Dendritic cell treated with granulocyte-macrophage colony-stimulating factor and Interleukin-4, amounts not matched to agents 40 ng/mL and 50 ng/mL, for 4 days (primary cell): ENCODE measurements at regions not wholly inside any gene's neighbourhood (a gene's known extent, or its start where the extent isn't known, plus 50 kb on each side); places are given as distances from the start of the nearest gene placed in this dataset.

Experiments used
- H3K27ac Mint-ChIP-seq: one replicate; pipeline ENCODE4 v1.8.0; 2022; ENCODE audit warnings: mild to moderate bottlenecking, mixed read lengths
- H3K27me3 Mint-ChIP-seq: one replicate; pipeline ENCODE4 v1.8.0; 2022; ENCODE audit warnings: mild to moderate bottlenecking, mixed read lengths
- H3K36me3 Mint-ChIP-seq: one replicate; pipeline ENCODE4 v1.8.0; 2022; ENCODE audit warnings: low read depth, mixed read lengths
- H3K4me1 Mint-ChIP-seq: one replicate; pipeline ENCODE4 v1.8.0; 2022; ENCODE audit warnings: low read depth, mixed read lengths
- H3K4me3 Mint-ChIP-seq: one replicate; pipeline ENCODE4 v1.8.0; 2022; ENCODE audit warnings: mild to moderate bottlenecking, moderate library complexity, mixed read lengths
- H3K9me3 Mint-ChIP-seq: one replicate; pipeline ENCODE4 v1.8.0; 2022; ENCODE audit warnings: mixed read lengths
- intact Hi-C: fragments of 100-400 bp; cut with micrococcal nuclease; formaldehyde crosslinking; loops from one replicate; pipeline ENCODE4 v1.15.0; 2022

GRCh38 chr13:59603646-59604045 is 560.1 kb downstream of the DIAPH3 start:
- no peaks in the 10 kb centered on the region for H3K27me3 Mint-ChIP-seq
- H3K4me3 Mint-ChIP-seq, result no peak overlapping the region
- peaks cover 27% of the 10 kb centered on the region for H3K9me3 Mint-ChIP-seq
- no peaks in the 10 kb centered on the region for H3K36me3 Mint-ChIP-seq
- no peaks in the 10 kb centered on the region for H3K4me1 Mint-ChIP-seq
- no peak overlapping the region for H3K27ac Mint-ChIP-seq
- intact Hi-C loops, result no loop called here

GRCh38 chr13:59607172-59607571 is 556.6 kb downstream of the DIAPH3 start:
- Mint-ChIP-seq H3K36me3 (no peaks in the 10 kb centered on the region), H3K27ac (no peak overlapping the region), H3K27me3 (peaks cover 3% of the 10 kb centered on the region), H3K4me1 (no peaks in the 10 kb centered on the region), H3K9me3 (peaks cover 9% of the 10 kb centered on the region), H3K4me3 (no peak overlapping the region)
- intact Hi-C loops, result no loop called here

GRCh38 chr13:59607780-59608233 is 555.9 kb downstream of the DIAPH3 start:
- Mint-ChIP-seq H3K36me3 (no peaks in the 10 kb centered on the region), H3K27ac (no peak overlapping the region), H3K27me3 (peaks cover 3% of the 10 kb centered on the region), H3K4me3 (no peak overlapping the region), H3K4me1 (no peaks in the 10 kb centered on the region), H3K9me3 (peaks cover 9% of the 10 kb centered on the region)
- intact Hi-C loops, result no loop called here

- Mint-ChIP-seq H3K4me1 (no peaks in the 10 kb centered on the region), H3K4me3 (no peak overlapping the region), H3K9me3 (peaks cover 4% of the 10 kb centered on the region), H3K27ac (no peak overlapping the region), H3K36me3 (no peaks in the 10 kb centered on the region), H3K27me3 (peaks cover 3% of the 10 kb centered on the region)
- intact Hi-C loops, result no loop called here
Measured at GRCh38 chr13:59609421-59609820, 554.3 kb downstream of the DIAPH3 start.
